Activated naive CD4-positive, alpha-beta T cell treated with anti-CD3 and anti-CD28 coated beads, Interleukin-2, amount 10 ng/mL, durations not matched to agents 7 days and 5 days (primary cell): ENCODE measurements at regions not wholly inside any gene's neighbourhood (a gene's known extent, or its start where the extent isn't known, plus 50 kb on each side); places are given as distances from the start of the nearest gene placed in this dataset.

Source experiments
- CTCF ChIA-PET: fragments of 350-600 bp; sonication (Branson Sonifier 250); formaldehyde crosslinking; loops from one replicate; lab custom pipeline; 2021; ENCODE audit warnings: antibody characterized with exemption; lab: Charles Lee
- DNase-seq: peaks from one replicate; pipeline ENCODE4 v3.0.0-alpha.2; 2020
- H3K27ac Mint-ChIP-seq: one replicate; pipeline ENCODE4 v1.8.0; 2021; ENCODE audit warnings: mild to moderate bottlenecking, moderate library complexity, mixed read lengths
- H3K27me3 Mint-ChIP-seq: one replicate; pipeline ENCODE4 v1.8.0; 2021; ENCODE audit warnings: mild to moderate bottlenecking, mixed read lengths
- H3K36me3 Mint-ChIP-seq: one replicate; pipeline ENCODE4 v1.8.0; 2021; ENCODE audit warnings: mixed read lengths
- H3K4me1 Mint-ChIP-seq: one replicate; pipeline ENCODE4 v1.8.0; 2021; ENCODE audit warnings: mixed read lengths
- H3K4me3 Mint-ChIP-seq: one replicate; pipeline ENCODE4 v1.8.0; 2021; ENCODE audit warnings: mild to moderate bottlenecking, moderate library complexity, mixed read lengths
- H3K9me3 Mint-ChIP-seq: one replicate; pipeline ENCODE4 v1.8.0; 2021; ENCODE audit warnings: mixed read lengths

DNA sequence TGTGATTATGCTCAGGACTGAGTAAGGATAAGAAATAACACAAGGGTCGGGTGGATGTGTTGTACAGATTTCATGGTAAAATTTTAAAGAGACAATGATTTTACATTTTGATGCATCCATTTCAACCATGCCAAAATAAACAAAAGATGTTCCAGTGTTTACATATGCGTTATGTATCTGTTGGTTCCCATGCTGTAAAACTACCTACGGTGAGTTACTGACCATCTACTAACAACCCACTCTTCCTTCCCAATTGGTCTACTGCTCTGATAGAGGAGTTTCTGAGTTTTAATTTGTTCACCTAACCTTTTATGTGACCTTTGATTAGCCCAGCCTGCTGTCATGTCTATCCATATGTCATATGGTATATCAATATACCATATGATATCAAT is 1697.1 kb downstream of the MAT2B start:
- Mint-ChIP-seq H3K9me3 (no peaks in the 10 kb centered on the region), H3K27ac (no peak overlapping the region), H3K27me3 (no peaks in the 10 kb centered on the region), H3K36me3 (no peaks in the 10 kb centered on the region), H3K4me1 (no peaks in the 10 kb centered on the region), H3K4me3 (no peak overlapping the region)
- CTCF ChIA-PET, result no interaction called here
- DNase-seq, result no peak

DNA sequence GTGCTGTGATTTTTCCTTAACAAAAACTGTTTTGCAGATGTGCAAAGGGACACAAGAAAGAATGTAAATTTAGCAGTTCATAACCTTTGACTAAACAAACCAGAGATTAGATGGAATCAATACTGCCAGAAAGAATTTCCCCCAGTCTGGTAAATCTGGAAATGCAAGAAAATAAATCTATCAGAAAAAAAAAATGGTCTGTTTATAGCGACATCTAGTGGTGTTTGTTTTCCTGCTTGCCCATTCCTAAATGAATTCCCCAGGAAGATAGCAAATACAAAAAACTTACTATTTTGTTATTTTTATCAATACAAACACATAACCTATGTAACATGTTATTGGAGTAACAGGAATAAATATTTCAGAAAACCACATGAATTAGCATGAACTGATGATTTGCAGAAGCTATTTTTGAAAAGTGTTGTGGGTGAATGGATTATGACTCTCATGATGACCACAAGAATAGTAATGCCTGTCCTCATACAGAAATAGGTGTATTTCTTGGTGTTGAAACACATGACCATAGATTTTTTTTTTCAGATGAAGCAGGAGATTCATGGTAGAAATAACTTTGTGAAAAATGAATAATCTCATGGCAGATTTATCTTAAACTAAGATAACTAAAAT is 1703.8 kb downstream of the MAT2B start:
- Mint-ChIP-seq H3K27me3 (no peaks in the 10 kb centered on the region), H3K4me3 (no peak overlapping the region), H3K4me1 (no peaks in the 10 kb centered on the region), H3K9me3 (no peaks in the 10 kb centered on the region), H3K27ac (no peak overlapping the region), H3K36me3 (no peaks in the 10 kb centered on the region)
- DNase-seq, result no peak
- CTCF ChIA-PET, result no interaction called here

DNA sequence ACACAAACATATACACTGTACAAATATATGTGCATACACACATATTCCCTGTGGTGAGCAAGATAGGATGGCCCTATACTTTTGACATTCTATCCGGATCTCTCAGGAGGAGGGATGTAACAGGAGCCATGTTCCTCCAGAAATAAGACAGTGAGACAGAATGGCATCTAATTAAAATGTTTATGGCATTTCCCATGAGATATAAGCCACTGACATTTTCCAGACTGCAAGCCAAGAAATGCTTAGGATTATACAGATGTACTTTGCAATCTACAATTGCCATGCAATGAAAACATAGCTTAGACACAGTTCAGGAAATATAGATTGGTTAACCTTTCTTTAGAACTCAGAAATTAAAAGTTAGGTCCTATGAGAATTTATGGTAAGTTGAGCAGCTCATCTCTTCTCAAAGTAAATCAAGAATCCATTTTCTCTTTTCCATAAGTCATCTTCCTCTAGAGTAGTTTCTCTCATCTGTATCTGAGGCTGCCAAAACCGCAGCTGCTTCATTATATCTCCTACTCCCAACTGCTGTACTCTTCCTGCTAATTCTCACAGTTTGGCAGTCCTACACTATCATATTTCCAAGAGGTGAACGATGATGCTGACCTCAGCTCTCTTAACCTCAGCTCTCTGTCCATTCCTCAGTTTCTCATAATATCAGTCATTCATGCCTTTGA is 1719.1 kb downstream of the MAT2B start:
- H3K9me3 Mint-ChIP-seq, result peaks cover 8% of the 10 kb centered on the region
- no peak overlapping the region for H3K27ac Mint-ChIP-seq
- H3K4me1 Mint-ChIP-seq, result no peaks in the 10 kb centered on the region
- H3K4me3 Mint-ChIP-seq, result no peak overlapping the region
- CTCF ChIA-PET, result interaction anchor here (1.2 kb wide), 1 partner anchor 18 kb away, joined by 3 read pairs; no protein-coding TSS in a partner anchor
- DNase-seq, result no peak
- no peaks in the 10 kb centered on the region for H3K27me3 Mint-ChIP-seq
- no peaks in the 10 kb centered on the region for H3K36me3 Mint-ChIP-seq

DNA sequence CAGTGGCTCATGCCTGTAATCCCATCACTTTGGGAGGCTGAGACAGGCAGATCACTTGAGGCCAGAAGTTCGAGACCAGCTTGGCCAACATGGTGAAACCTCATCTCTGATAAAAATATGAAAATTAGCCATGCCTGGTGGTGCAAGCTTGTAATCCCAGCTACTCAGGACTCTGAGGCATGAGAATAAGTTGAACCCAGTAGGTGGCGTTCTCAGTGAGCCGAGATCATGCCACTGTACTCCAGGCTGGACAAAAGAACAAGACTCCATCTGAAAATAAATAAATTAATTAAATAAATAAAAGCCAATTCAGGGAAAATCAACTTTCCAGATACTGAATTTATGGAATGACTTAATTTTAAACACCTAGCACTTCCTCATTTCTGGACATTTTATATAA is 1722.1 kb downstream of the MAT2B start:
- Mint-ChIP-seq H3K36me3 (no peaks in the 10 kb centered on the region), H3K4me3 (no peak overlapping the region), H3K27ac (no peak overlapping the region), H3K27me3 (no peaks in the 10 kb centered on the region), H3K9me3 (peaks cover 8% of the 10 kb centered on the region), H3K4me1 (no peaks in the 10 kb centered on the region)
- CTCF ChIA-PET, result no interaction called here
- no peak for DNase-seq

DNA sequence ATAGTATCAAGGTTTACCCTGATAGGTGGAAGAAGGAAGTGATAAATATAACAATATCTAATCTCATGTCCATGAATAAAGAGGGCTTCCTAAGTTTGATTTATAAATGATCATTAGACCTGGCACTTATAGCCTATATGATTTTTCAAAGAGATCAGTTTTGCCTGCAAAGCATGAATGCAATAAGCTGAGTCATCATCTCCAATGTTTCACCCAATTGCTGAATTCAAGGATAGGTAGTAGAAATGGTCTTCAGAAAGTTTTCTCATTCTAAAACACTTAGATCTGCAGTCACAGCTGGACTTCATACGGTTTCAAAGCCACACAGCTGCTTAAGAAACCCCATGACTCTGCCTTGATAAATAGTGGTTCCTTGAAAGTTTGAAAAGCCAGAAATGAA is 1722.8 kb downstream of the MAT2B start:
- Mint-ChIP-seq H3K4me3 (no peak overlapping the region), H3K4me1 (no peaks in the 10 kb centered on the region), H3K27ac (no peak overlapping the region), H3K36me3 (no peaks in the 10 kb centered on the region), H3K9me3 (peaks cover 4% of the 10 kb centered on the region), H3K27me3 (no peaks in the 10 kb centered on the region)
- CTCF ChIA-PET, result no interaction called here
- no peak for DNase-seq

DNA sequence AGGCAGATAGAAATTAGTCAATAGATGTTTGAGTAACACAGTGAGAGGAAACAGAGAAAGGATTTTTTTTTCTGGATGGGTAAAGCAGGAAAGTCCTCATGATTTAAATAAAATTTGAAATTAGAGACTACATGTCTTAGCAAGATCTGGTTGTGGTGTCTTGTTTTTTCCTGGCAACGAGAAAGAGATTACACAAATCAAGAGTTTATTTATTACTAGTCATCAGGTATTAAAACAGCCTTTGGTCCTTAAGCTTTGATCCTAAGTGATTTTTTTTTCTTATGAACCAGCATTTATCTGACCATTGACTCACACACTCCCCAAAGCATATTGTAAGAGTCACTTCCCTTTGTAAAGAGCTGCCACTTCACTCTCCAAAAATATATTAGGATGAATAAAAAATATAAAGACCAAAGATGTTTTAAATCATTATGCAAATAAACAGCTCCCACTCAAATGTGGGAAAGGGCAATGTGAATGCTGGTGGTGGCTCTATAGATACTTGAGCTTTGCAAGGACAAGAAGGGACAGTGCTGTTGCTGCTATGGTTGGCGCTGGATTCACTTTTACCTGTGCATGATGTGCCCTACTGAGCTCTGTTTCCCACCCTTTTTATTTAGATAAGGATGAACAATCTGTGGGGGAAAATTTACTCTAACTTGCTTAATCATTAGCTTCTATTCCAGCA is 1726.5 kb downstream of the MAT2B start:
- Mint-ChIP-seq H3K4me1 (no peaks in the 10 kb centered on the region), H3K36me3 (no peaks in the 10 kb centered on the region), H3K27ac (no peak overlapping the region), H3K9me3 (peaks cover 4% of the 10 kb centered on the region), H3K4me3 (no peak overlapping the region), H3K27me3 (no peaks in the 10 kb centered on the region)
- CTCF ChIA-PET, result no interaction called here
- DNase-seq, result no peak

DNA sequence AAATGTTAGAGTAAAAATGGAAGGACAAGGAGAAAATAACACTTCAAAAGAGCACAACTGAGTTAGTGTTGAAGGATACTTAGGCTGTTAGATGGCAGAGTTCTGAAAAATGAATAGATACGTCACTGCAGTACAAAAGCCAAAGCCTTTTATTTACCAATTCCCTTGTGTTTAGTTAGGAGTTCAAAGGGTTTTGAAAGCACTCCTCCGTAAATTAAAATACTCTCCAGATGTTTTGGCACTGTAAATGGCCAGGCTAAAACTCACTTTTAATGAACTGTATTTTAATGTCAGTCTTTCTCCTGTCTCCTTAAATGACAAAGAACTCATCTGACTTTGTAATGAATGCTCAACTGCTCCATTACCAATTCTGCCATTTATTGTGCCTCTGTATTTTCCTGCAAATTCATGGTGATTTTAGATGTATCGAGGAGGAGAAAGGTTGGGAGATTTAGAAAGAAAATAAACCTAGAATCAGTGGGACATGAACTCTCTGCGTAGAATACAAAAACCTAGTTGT is 1727.2 kb downstream of the MAT2B start:
- DNase-seq, result no peak
- H3K4me3 Mint-ChIP-seq, result no peak overlapping the region
- no peaks in the 10 kb centered on the region for H3K36me3 Mint-ChIP-seq
- H3K27me3 Mint-ChIP-seq, result no peaks in the 10 kb centered on the region
- no peak overlapping the region for H3K27ac Mint-ChIP-seq
- peaks cover 2% of the 10 kb centered on the region for H3K9me3 Mint-ChIP-seq
- CTCF ChIA-PET, result no interaction called here
- H3K4me1 Mint-ChIP-seq, result no peaks in the 10 kb centered on the region

DNA sequence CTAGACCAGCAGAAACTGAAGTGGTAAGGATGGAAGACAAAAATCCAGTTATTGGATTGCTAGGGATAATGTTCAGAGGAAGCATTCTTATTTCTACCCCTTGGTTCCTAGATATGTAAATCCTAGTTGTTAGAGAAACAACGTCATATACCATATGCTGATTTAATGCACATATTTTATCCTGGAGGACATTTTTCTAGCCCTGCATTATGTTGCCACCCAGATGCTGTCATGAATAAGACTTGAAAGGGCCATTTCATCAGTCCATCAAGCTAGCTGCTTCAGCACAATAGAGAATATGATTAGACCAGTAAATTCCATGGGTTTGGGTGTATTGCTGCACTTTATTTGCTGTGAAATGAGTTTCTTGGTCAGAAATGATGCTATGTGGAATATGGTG is 1736.4 kb downstream of the MAT2B start:
- H3K36me3 Mint-ChIP-seq, result no peaks in the 10 kb centered on the region
- H3K9me3 Mint-ChIP-seq, result peaks cover 7% of the 10 kb centered on the region
- CTCF ChIA-PET, result no interaction called here
- DNase-seq, result no peak
- H3K4me3 Mint-ChIP-seq, result no peak overlapping the region
- H3K4me1 Mint-ChIP-seq, result no peaks in the 10 kb centered on the region
- no peak overlapping the region for H3K27ac Mint-ChIP-seq
- no peaks in the 10 kb centered on the region for H3K27me3 Mint-ChIP-seq

DNA sequence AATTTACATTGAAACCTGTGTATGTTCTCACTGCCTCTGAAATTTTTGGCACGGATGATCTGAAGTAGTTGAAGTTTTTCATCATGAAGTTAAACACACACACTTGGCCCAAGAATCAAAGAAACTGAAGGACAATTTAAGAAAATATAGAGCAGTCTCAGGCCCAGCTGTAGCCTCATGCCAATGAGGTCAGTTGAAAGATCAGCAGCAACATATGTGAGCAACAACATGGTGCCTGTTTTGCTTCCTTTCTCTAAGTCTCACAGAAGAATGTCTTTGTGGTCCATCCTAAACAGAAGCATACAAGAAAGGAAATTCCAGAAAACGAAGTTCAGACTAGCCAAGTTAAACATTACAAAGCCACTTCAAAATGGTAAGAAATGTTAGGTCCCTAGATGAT is 1737.2 kb downstream of the MAT2B start:
- no peak for DNase-seq
- H3K9me3 Mint-ChIP-seq, result peaks cover 7% of the 10 kb centered on the region
- CTCF ChIA-PET, result no interaction called here
- H3K27ac Mint-ChIP-seq, result no peak overlapping the region
- no peaks in the 10 kb centered on the region for H3K4me1 Mint-ChIP-seq
- no peak overlapping the region for H3K4me3 Mint-ChIP-seq
- H3K36me3 Mint-ChIP-seq, result no peaks in the 10 kb centered on the region
- H3K27me3 Mint-ChIP-seq, result no peaks in the 10 kb centered on the region

DNA sequence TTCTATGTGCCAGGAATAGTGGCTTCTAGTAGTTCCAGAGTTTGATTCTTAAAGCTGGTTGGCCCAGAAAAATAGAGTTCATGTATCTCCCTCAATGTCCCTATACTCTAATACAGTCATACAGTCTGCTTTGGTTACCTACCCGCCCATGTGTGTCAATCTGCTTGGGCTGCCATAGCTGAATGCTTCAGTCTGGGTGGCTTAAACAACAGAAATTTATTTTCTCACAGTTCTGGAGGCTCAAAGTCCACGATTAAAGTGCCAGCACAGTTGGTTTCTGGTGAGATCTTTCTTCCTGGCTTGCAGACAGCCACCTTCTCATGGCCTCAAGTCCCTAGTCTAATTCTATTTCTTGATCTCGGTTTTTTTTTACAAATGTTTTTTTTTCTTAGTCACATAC is 1739.0 kb downstream of the MAT2B start:
- CTCF ChIA-PET, result no interaction called here
- no peaks in the 10 kb centered on the region for H3K4me1 Mint-ChIP-seq

DNA sequence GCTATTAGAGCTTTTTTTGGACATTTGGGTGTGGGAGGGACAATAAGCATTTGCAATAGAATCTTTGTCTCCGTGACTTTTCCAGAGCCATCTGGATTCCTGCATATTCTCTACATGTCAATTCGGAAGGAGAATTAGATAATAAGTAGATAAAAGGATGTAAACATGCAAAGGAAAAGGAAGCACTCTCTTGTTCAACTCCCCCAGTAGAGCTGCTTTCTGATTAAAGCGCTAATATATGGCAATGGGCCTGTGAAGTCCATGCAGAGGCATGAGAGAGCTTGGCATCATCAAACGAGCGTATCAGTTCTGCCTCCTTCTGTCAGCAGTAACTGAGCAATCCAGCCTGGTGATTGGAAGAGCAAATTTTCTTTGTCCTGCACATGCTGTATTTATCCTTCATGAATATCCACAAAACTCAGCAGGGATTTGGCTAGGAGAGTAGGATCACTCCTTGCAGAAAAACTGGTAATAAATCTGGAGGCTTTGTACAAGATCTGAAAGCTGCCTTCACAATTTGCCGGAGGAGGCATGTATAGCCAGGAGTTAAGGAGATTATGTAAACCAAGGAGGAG is 1752.9 kb downstream of the MAT2B start:
- H3K27ac Mint-ChIP-seq, result no peak overlapping the region
- no peak for DNase-seq
- H3K4me3 Mint-ChIP-seq, result no peak overlapping the region
- no peaks in the 10 kb centered on the region for H3K4me1 Mint-ChIP-seq
- no peaks in the 10 kb centered on the region for H3K27me3 Mint-ChIP-seq
- no peaks in the 10 kb centered on the region for H3K36me3 Mint-ChIP-seq
- CTCF ChIA-PET, result no interaction called here
- H3K9me3 Mint-ChIP-seq, result no peaks in the 10 kb centered on the region

More for the DNA sequence above, 1739.0 kb downstream of the MAT2B start:
- Mint-ChIP-seq H3K27me3 (no peaks in the 10 kb centered on the region), H3K9me3 (peaks cover 7% of the 10 kb centered on the region), H3K27ac (no peak overlapping the region), H3K4me3 (no peak overlapping the region), H3K36me3 (no peaks in the 10 kb centered on the region)
- no peak for DNase-seq

DNA sequence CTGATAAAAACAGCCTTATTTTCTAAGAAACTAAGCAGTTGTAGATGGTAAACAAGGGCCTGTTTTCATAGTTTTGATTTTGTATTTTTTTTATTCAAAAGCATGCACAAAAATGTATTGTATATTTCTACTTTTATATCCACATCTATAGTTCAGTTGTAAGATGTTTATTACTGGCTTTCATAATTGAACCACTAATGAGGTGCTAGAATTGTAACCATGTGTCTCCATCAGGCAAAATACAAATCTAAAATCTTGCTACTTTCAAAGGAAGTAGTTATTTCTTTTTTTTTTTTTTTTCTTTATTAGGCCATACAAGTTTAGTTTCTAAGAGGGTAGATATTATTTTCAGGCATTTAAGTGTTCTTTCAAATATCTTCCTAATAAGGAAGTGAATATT is 1755.0 kb downstream of the MAT2B start:
- CTCF ChIA-PET, result no interaction called here
- Mint-ChIP-seq H3K27ac (no peak overlapping the region), H3K9me3 (peaks cover 7% of the 10 kb centered on the region), H3K4me3 (no peak overlapping the region), H3K4me1 (no peaks in the 10 kb centered on the region), H3K36me3 (no peaks in the 10 kb centered on the region), H3K27me3 (no peaks in the 10 kb centered on the region)
- DNase-seq, result no peak

DNA sequence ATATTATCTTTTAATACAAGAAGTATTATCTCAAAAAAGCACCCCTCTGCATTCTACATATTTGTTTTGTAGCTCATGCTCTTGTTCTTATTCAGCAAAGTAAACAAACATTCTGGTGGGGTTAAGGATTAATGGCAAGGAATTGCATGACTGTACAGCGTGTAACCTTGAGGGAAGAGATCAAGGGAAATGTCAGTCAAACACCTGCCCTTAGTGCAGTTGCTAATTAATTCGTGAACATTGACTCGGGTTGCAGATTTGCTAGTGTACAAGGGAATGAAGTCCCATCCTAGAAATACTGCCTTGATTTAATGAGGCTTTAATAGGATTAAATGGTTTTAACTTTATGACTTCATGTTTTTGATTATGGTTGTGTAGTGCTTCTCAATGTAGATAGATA is 1758.1 kb downstream of the MAT2B start:
- CTCF ChIA-PET, result no interaction called here
- DNase-seq, result no peak
- no peak overlapping the region for H3K4me3 Mint-ChIP-seq
- H3K9me3 Mint-ChIP-seq, result peaks cover 10% of the 10 kb centered on the region
- no peaks in the 10 kb centered on the region for H3K36me3 Mint-ChIP-seq
- H3K27ac Mint-ChIP-seq, result no peak overlapping the region
- H3K27me3 Mint-ChIP-seq, result no peaks in the 10 kb centered on the region
- H3K4me1 Mint-ChIP-seq, result no peaks in the 10 kb centered on the region

DNA sequence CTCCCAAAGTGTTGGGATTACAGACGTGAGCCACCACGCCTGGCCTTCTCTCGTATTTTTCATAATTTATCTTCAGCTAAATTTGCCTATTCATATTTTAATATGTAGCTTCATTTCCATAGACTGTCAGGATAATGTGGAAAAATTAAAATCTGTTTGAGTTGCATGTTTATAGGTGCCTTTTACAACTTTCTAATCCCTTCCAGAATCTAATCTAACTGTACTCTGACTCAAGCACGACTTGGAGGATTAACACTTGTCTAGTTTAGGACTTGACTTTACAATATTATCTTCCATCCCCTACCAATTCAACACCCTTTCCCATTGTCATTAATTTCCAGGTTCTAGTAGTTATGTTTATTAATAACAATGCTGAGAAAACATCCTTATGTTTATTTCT is 1761.5 kb downstream of the MAT2B start:
- no peak for DNase-seq

More for the DNA sequence above, 1761.5 kb downstream of the MAT2B start:
- H3K27me3 Mint-ChIP-seq, result no peaks in the 10 kb centered on the region
- no peaks in the 10 kb centered on the region for H3K36me3 Mint-ChIP-seq
- H3K4me1 Mint-ChIP-seq, result no peaks in the 10 kb centered on the region
- CTCF ChIA-PET, result no interaction called here
- H3K9me3 Mint-ChIP-seq, result peaks cover 10% of the 10 kb centered on the region
- no peak overlapping the region for H3K4me3 Mint-ChIP-seq
- no peak overlapping the region for H3K27ac Mint-ChIP-seq
